ENCODE measurements at regions not wholly inside any gene's neighbourhood (a gene's known extent, or its start where the extent isn't known, plus 50 kb on each side); places are given as distances from the start of the nearest gene placed in this dataset.

GRCh38 chr10:131845505-131846239 is 55.1 kb upstream of the PPP2R2D start:
- Histone ChIP-seq H3K9me3 (ENCODE audit: control insufficient read depth, insufficient read depth, low read length) (peaks cover 91% of the 10 kb centered on the region), H3K27me3 (ENCODE audit: control insufficient read depth, insufficient read depth, low read length) (no peaks in the 10 kb centered on the region), H3K27ac (ENCODE audit: low read depth, low read length) (no peak overlapping the region), H3K4me3 (ENCODE audit: low read depth, low read length) (no peak overlapping the region)
- CTCF ChIA-PET: no interaction called here
- POLR2A ChIA-PET: no interaction called here
- TF ChIP-seq CTCF (IDR thresholded peaks at IDR 0.05; ENCODE audit: low read depth, low read length): no peak
- no peak for DNase-seq (ENCODE audit: low read depth, low spot score)

- Histone ChIP-seq H3K9me3 (ENCODE audit: control insufficient read depth, insufficient read depth, low read length) (peaks cover 91% of the 10 kb centered on the region), H3K27ac (ENCODE audit: low read depth, low read length) (no peak overlapping the region), H3K4me3 (ENCODE audit: low read depth, low read length) (no peak overlapping the region), H3K27me3 (ENCODE audit: control insufficient read depth, insufficient read depth, low read length) (no peaks in the 10 kb centered on the region)
- ChIA-PET POLR2A (no interaction called here), CTCF (no interaction called here)
- no peak for TF ChIP-seq CTCF (IDR thresholded peaks at IDR 0.05; ENCODE audit: low read depth, low read length)
- no peak for DNase-seq (ENCODE audit: low read depth, low spot score)
Observed at GRCh38 chr10:131846240-131847101, 54.3 kb upstream of the PPP2R2D start.

- DNase-seq (ENCODE audit: low read depth, low spot score): no peak
- peaks cover 88% of the 10 kb centered on the region for H3K9me3 ChIP-seq (ENCODE audit: control insufficient read depth, insufficient read depth, low read length)
- no peak overlapping the region for H3K4me3 ChIP-seq (ENCODE audit: low read depth, low read length)
- H3K27me3 ChIP-seq (ENCODE audit: control insufficient read depth, insufficient read depth, low read length): no peaks in the 10 kb centered on the region
- CTCF ChIA-PET: no interaction called here
- no peak for TF ChIP-seq CTCF (IDR thresholded peaks at IDR 0.05; ENCODE audit: low read depth, low read length)
- H3K27ac ChIP-seq (ENCODE audit: low read depth, low read length): no peak overlapping the region
- POLR2A ChIA-PET: no interaction called here
Observed at GRCh38 chr10:131847241-131847783, 53.5 kb upstream of the PPP2R2D start.

- no peak for TF ChIP-seq CTCF (IDR thresholded peaks at IDR 0.05; ENCODE audit: low read depth, low read length)
- POLR2A ChIA-PET: no interaction called here
Observed at GRCh38 chr10:131848296-131848695, 52.5 kb upstream of the PPP2R2D start.

More at GRCh38 chr10:131848296-131848695, 52.5 kb upstream of the PPP2R2D start:
- Histone ChIP-seq H3K9me3 (ENCODE audit: control insufficient read depth, insufficient read depth, low read length) (peaks cover 88% of the 10 kb centered on the region), H3K27ac (ENCODE audit: low read depth, low read length) (no peak overlapping the region), H3K27me3 (ENCODE audit: control insufficient read depth, insufficient read depth, low read length) (no peaks in the 10 kb centered on the region), H3K4me3 (ENCODE audit: low read depth, low read length) (no peak overlapping the region)
- no peak for DNase-seq (ENCODE audit: low read depth, low spot score)
- CTCF ChIA-PET: no interaction called here
